ENCODE measurements at regions not wholly inside any gene's neighbourhood (a gene's known extent, or its start where the extent isn't known, plus 50 kb on each side); places are given as distances from the start of the nearest gene placed in this dataset.

- TF ChIP-seq CTCF (IDR thresholded peaks at IDR 0.05) (no peak), ZFX (IDR thresholded peaks at IDR 0.05; ENCODE audit: borderline replicate concordance) (no peak)
Observed at GRCh38 chr14:65808390-65808789, 395.9 kb downstream of the FUT8 start.

Data from 22Rv1 (cell line).